ENCODE measurements at regions not wholly inside any gene's neighbourhood (a gene's known extent, or its start where the extent isn't known, plus 50 kb on each side); places are given as distances from the start of the nearest gene placed in this dataset.

GRCh38 chr11:106581399-106581798, 436.9 kb downstream of the GUCY1A2 start:
- no peak for DNase-seq (ENCODE audit: low spot score)

- peak; percentile 45 for DNase-seq (ENCODE audit: low spot score)
These were observed 433.2 kb downstream of the GUCY1A2 start for GRCh38 chr11:106585061-106585460.

GRCh38 chr11:106594751-106595351, 423.4 kb downstream of the GUCY1A2 start:
- no peak for DNase-seq (ENCODE audit: low spot score)

- DNase-seq (ENCODE audit: low spot score), result no peak
These were observed 416.5 kb downstream of the GUCY1A2 start for GRCh38 chr11:106601684-106602297.

- DNase-seq (ENCODE audit: low spot score), result no peak
These were observed 409.6 kb downstream of the GUCY1A2 start for GRCh38 chr11:106608677-106609076.

GRCh38 chr11:106614262-106614661, 404.0 kb downstream of the GUCY1A2 start:
- DNase-seq (ENCODE audit: low spot score), result no peak

GRCh38 chr11:106619320-106619990, 398.8 kb downstream of the GUCY1A2 start:
- DNase-seq (ENCODE audit: low spot score), result no peak

GRCh38 chr11:106621484-106621883, 396.8 kb downstream of the GUCY1A2 start:
- DNase-seq (ENCODE audit: low spot score), result no peak

All from AG08396 (cell line).